ENCODE measurements at regions not wholly inside any gene's neighbourhood (a gene's known extent, or its start where the extent isn't known, plus 50 kb on each side); places are given as distances from the start of the nearest gene placed in this dataset.

DNA sequence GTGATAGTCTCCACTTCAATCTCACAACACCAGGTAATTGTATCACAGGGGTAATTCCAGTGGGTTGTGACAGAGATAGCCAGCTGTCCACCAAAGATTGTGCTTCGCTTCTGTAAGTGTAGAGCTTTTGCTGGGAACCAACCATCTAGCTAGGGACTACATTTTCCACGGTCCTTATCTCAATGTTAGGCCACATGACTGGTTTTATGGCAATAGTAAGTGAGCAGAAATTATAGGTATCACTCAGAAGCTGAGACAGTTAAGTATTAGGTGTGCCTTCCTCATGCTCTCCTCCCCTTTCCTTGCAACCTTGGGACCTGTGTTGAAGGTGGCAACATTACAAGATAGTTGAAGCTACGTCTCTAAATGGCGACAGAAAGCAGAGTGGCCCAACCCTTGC, 108.8 kb upstream of the NALF2 start:
- WGBS = 87% methylated on average over 4 of the region's 4 CpGs
- Histone ChIP-seq H3K9me3 (no peaks in the 10 kb centered on the region), H3K27ac (no peak overlapping the region), H3K4me3 (no peak overlapping the region), H3K36me3 (no peaks in the 10 kb centered on the region), H3K4me1 (replicated peaks) (no peaks in the 10 kb centered on the region), H3K27me3 (replicated peaks; ENCODE audit: insufficient read depth) (no peaks in the 10 kb centered on the region)
- TF ChIP-seq POLR2AphosphoS5 (IDR thresholded peaks at IDR 0.05) (no peak), POLR2A (IDR thresholded peaks at IDR 0.05) (no peak)
- TF ChIP-seq, protein P1, sequence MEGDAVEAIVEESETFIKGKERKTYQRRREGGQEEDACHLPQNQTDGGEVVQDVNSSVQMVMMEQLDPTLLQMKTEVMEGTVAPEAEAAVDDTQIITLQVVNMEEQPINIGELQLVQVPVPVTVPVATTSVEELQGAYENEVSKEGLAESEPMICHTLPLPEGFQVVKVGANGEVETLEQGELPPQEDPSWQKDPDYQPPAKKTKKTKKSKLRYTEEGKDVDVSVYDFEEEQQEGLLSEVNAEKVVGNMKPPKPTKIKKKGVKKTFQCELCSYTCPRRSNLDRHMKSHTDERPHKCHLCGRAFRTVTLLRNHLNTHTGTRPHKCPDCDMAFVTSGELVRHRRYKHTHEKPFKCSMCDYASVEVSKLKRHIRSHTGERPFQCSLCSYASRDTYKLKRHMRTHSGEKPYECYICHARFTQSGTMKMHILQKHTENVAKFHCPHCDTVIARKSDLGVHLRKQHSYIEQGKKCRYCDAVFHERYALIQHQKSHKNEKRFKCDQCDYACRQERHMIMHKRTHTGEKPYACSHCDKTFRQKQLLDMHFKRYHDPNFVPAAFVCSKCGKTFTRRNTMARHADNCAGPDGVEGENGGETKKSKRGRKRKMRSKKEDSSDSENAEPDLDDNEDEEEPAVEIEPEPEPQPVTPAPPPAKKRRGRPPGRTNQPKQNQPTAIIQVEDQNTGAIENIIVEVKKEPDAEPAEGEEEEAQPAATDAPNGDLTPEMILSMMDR (IDR thresholded peaks at IDR 0.05) = no peak
- intact Hi-C loops (cut with DNase I) = no loop called here
- no peak for DNase-seq (ENCODE audit: low spot score)

DNA sequence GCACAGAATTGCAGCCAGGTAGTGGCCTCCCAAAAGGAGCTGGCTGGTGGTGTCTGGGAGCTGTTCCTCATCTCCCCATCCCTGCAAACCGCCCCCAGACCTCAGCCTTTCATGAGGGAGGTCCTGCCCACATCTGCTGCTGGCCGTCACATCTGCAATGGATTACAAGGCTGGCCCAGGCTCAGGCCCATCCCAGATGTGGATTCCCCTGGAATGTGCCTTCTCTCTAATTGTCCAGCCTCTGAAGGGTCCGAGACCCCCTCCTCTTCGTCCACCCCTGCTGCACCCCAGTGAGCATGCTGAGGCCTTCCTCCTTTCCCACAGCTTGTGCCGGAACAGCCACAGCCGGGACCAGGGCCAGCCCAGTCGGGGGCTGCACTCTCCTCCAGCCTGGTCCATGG, 115.0 kb upstream of the NALF2 start:
- H3K4me1 ChIP-seq (replicated peaks) = no peaks in the 10 kb centered on the region
- WGBS = 60% methylated on average over 2 of the region's 7 CpGs
- no peaks in the 10 kb centered on the region for H3K9me3 ChIP-seq
- no peak for TF ChIP-seq POLR2AphosphoS5 (IDR thresholded peaks at IDR 0.05)
- TF ChIP-seq, protein P1 (IDR thresholded peaks at IDR 0.05) = no peak
- TF ChIP-seq POLR2A (IDR thresholded peaks at IDR 0.05) = no peak
- no peak overlapping the region for H3K4me3 ChIP-seq
- no peak for DNase-seq (ENCODE audit: low spot score)
- H3K36me3 ChIP-seq = no peaks in the 10 kb centered on the region
- H3K27ac ChIP-seq = no peak overlapping the region
- no peaks in the 10 kb centered on the region for H3K27me3 ChIP-seq (replicated peaks; ENCODE audit: insufficient read depth)
- intact Hi-C loops (cut with DNase I) = loop anchor here (5.0 kb wide), 1 partner anchor 97 kb away; no protein-coding TSS in a partner anchor

DNA sequence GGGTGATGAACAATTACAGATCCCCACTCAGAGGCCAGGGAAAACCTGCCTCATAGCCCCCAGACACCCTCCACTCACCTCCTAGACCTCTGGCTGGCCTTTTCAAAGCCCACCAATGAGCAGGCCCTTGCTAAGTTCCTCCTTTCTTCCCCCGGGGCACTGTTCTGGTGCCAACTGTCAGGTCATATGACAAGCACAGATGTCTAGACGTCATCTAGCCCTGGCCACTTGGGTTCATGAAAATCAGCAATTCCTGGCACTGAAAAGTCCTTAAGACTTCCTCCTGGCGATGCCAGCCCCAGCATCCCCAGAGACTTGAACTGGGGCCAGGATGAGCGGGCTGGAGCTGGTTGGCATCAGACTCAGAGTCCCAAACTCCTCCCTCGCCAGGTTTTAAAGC, 115.6 kb upstream of the NALF2 start:
- no peaks in the 10 kb centered on the region for H3K27me3 ChIP-seq (replicated peaks; ENCODE audit: insufficient read depth)
- DNase-seq (ENCODE audit: low spot score) = peak; percentile 20
- WGBS = 20% methylated on average over 2 of the region's 5 CpGs
- no peaks in the 10 kb centered on the region for H3K4me1 ChIP-seq (replicated peaks)
- H3K9me3 ChIP-seq = no peaks in the 10 kb centered on the region
- H3K36me3 ChIP-seq = no peaks in the 10 kb centered on the region
- no peak overlapping the region for H3K27ac ChIP-seq
- intact Hi-C loops (cut with DNase I) = loop anchor here (5.0 kb wide), 1 partner anchor 96 kb away; no protein-coding TSS in a partner anchor
- H3K4me3 ChIP-seq = no peak overlapping the region
- TF ChIP-seq, protein P1 (IDR thresholded peaks at IDR 0.05) = no peak
- TF ChIP-seq POLR2AphosphoS5 (IDR thresholded peaks at IDR 0.05) (no peak), POLR2A (IDR thresholded peaks at IDR 0.05) (no peak)

DNA sequence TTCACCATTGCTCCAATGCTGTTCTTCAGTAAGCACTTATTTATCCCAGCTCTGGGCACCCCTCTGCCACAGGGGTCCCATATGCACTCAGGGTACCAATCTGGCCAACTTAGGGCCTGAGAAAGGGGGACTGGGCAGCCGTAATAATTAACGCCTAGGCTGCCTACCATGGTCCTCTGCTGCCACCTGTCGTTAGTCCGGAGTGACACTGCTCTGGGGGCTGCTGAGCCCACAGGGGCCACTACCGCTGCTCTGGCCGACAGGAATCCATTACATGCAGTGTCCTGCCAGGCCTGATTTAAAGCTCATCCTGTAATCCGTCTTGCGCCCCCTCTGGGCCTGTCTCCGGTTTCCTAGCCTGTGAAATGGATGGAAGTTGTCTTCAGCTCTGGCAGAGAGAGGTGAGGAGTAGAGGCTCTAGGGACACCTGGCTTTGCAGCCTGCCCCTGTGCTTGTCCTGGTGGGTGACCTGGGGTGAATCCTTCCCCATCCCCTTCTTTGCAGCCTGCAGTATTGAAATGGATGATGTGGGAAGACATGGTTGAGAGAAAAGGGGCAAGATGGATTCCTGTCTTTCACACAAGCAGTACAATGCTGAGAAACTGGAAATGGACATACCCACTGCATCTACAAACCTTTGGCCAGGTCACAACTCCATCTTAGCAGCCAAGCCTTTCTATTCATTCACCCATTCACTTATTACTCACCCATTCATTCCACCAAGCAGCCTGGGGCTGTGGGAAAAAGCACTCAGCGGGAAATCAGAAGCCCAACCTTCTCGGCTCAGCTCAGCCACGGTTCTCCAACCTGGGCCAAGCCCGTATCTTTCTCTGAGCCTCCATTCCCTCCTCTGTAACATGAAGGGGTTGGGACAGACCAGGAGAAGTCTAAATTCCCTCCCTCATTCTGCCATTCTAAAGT, 116.3 kb upstream of the NALF2 start:
- peak; percentile 27 for DNase-seq (ENCODE audit: low spot score)
- intact Hi-C loops (cut with DNase I) = loop anchor here (2.0 to 5.0 kb wide), 2 partner anchors 96 to 565 kb away; no protein-coding TSS in a partner anchor
- Histone ChIP-seq H3K4me1 (replicated peaks) (no peaks in the 10 kb centered on the region), H3K36me3 (no peaks in the 10 kb centered on the region), H3K27me3 (replicated peaks; ENCODE audit: insufficient read depth) (no peaks in the 10 kb centered on the region), H3K4me3 (no peak overlapping the region), H3K9me3 (no peaks in the 10 kb centered on the region), H3K27ac (no peak overlapping the region)
- TF ChIP-seq, protein P1 (IDR thresholded peaks at IDR 0.05) = peak in 3 of 4 experiments; percentile 50 to 67 (median 61)
- no peak for TF ChIP-seq POLR2AphosphoS5 (IDR thresholded peaks at IDR 0.05)
- 21% methylated on average over 10 of the region's 13 CpGs for WGBS
